Muscle of leg (tissue), 3 donors: ENCODE measurements at regions not wholly inside any gene's neighbourhood (a gene's known extent, or its start where the extent isn't known, plus 50 kb on each side); places are given as distances from the start of the nearest gene placed in this dataset.
"Not testable (repeated sequence)": the region's sequence is repeated elsewhere in the genome, so short reads cannot be mapped to it uniquely, and the experiment has no call there.

ENCODE experiments used
- DNase-seq: peaks from one replicate; pipeline ENCODE4 v3.0.0; 2013
- H3K27ac ChIP-seq: one replicate; pipeline ENCODE4 v1.5.1; 2013; ENCODE audit warnings: mild to moderate bottlenecking, low read length, control low read depth
- H3K27me3 ChIP-seq: one replicate; pipeline ENCODE4 v1.6.1; 2013; ENCODE audit warnings: low read length; ENCODE audit not compliant: control insufficient read depth, insufficient read depth
- H3K36me3 ChIP-seq: one replicate; pipeline ENCODE4 v1.6.1; 2013; ENCODE audit warnings: low read length; ENCODE audit not compliant: control insufficient read depth, insufficient read depth
- H3K4me1 ChIP-seq: one replicate; pipeline ENCODE4 v1.6.1; 2013; ENCODE audit warnings: low read length; ENCODE audit not compliant: control insufficient read depth, insufficient read depth
- H3K4me3 ChIP-seq: one replicate; pipeline ENCODE4 v1.5.1; 2013; ENCODE audit warnings: low read length, control low read depth
- H3K9me3 ChIP-seq: replicated peaks from 2 replicates; pipeline ENCODE4 v1.6.1; 2013; ENCODE audit warnings: low read depth, low read length; ENCODE audit not compliant: control insufficient read depth
- WGBS: methylation state at CpG from one replicate; pipeline ENCODE4 v1.1.5; 2013; ENCODE audit warnings: missing lambda C conversion rate; ENCODE audit not compliant: insufficient coverage; 5-methylcytosine and 5-hydroxymethylcytosine counted together

- WGBS = no CpG with 5 or more reads among the region's 1 CpG
- Histone ChIP-seq H3K4me1 (no peaks in the 10 kb centered on the region), H3K36me3 (no peaks in the 10 kb centered on the region), H3K27me3 (no peaks in the 10 kb centered on the region), H3K4me3 (no peak overlapping the region), H3K27ac (no peak overlapping the region), H3K9me3 (no peaks in the 10 kb centered on the region)
- DNase-seq = no peak
Observed at GRCh38 chr2:22403748-22404147, 981.2 kb upstream of the KLHL29 start.

DNA sequence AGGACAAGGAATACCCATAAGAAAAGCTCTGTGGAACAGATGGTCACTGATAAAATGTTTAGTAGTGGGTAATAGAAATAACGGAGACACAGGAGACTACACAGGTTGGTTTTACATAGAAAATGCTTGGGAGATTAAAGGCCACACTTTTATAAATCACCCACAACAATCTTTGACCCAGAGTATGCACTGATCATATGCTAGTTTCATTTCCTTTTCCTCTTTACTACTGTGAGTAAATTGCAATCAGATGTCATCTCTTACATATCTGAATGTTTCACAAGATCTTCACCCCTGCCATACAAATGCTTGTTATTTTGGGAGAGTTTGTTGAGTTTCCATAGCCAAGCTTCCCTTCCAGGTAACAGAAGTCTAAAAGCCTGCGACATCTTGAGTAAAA lies 978.4 kb upstream of the KLHL29 start:
- no CpG with 5 or more reads among the region's 2 CpGs for WGBS
- no peaks in the 10 kb centered on the region for H3K36me3 ChIP-seq

GRCh38 chr2:22420076-22420475 lies 964.9 kb upstream of the KLHL29 start:
- no peaks in the 10 kb centered on the region for H3K4me1 ChIP-seq
- no peak overlapping the region for H3K4me3 ChIP-seq
- DNase-seq = no peak
- H3K27ac ChIP-seq = no peak overlapping the region
- H3K27me3 ChIP-seq = no peaks in the 10 kb centered on the region
- peaks cover 7% of the 10 kb centered on the region for H3K9me3 ChIP-seq
- no peaks in the 10 kb centered on the region for H3K36me3 ChIP-seq

More for the DNA sequence above, 978.4 kb upstream of the KLHL29 start:
- H3K9me3 ChIP-seq = no peaks in the 10 kb centered on the region
- no peak overlapping the region for H3K4me3 ChIP-seq
- H3K4me1 ChIP-seq = no peaks in the 10 kb centered on the region
- no peaks in the 10 kb centered on the region for H3K27me3 ChIP-seq
- H3K27ac ChIP-seq = no peak overlapping the region
- DNase-seq = no peak

GRCh38 chr2:22442051-22442450 lies 942.9 kb upstream of the KLHL29 start:
- Histone ChIP-seq H3K27ac (no peak overlapping the region), H3K9me3 (no peaks in the 10 kb centered on the region), H3K4me3 (no peak overlapping the region), H3K36me3 (no peaks in the 10 kb centered on the region), H3K4me1 (no peaks in the 10 kb centered on the region), H3K27me3 (no peaks in the 10 kb centered on the region)
- no CpG with 5 or more reads among the region's 1 CpG for WGBS
- DNase-seq = peak; percentile 29

DNA sequence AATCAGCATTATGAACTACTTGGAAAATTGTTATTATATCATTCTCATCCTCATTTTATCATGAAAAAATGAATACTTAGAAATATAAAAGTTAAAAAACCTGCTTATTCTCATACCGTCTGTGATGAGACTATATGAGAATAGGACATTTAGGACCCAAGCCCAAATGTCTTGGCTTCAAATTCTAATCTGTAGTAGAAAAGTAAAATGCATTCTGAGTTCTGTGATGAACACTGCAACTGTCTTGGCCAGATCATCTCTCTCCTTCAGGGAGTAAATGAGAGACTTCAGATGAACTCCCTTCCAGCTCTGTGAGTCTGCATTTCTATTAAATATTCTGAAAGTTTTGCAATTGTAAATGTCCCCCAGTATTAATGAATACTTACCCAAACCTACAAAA lies 940.7 kb upstream of the KLHL29 start:
- Histone ChIP-seq H3K27ac (no peak overlapping the region), H3K27me3 (no peaks in the 10 kb centered on the region), H3K9me3 (no peaks in the 10 kb centered on the region), H3K4me3 (no peak overlapping the region), H3K36me3 (no peaks in the 10 kb centered on the region), H3K4me1 (no peaks in the 10 kb centered on the region)
- DNase-seq = peak; percentile 76
- WGBS = no CpG with 5 or more reads among the region's 1 CpG

GRCh38 chr2:22449696-22450095 lies 935.3 kb upstream of the KLHL29 start:
- WGBS = 73% methylated on average over 3 of the region's 5 CpGs
- no peak overlapping the region for H3K27ac ChIP-seq

DNA sequence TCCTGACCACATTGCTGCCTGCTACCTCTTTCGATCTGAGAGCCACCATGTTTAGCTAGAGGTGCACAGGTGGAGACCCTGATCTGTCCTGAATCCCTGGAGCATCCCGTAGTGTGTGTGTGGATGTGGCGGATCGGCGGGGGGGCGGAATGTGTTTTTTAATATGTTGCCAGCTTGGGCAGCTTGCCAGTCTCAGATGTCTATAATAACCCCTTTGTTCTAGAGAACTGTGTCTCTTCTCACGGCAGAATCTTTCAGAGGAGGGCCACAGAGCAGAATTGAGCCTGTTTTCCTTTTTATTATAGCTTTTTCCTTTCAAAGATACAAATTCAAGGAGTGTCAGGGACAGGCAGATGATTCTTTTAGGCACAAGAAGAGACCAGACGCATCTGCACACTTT lies 934.1 kb upstream of the KLHL29 start:
- Histone ChIP-seq H3K4me1 (no peaks in the 10 kb centered on the region), H3K36me3 (no peaks in the 10 kb centered on the region), H3K9me3 (no peaks in the 10 kb centered on the region), H3K4me3 (no peak overlapping the region), H3K27ac (no peak overlapping the region), H3K27me3 (no peaks in the 10 kb centered on the region)
- WGBS = 100% methylated on average over 1 of the region's 8 CpGs
- DNase-seq = no peak

More at GRCh38 chr2:22449696-22450095, 935.3 kb upstream of the KLHL29 start:
- no peaks in the 10 kb centered on the region for H3K4me1 ChIP-seq
- H3K27me3 ChIP-seq = no peaks in the 10 kb centered on the region
- no peak overlapping the region for H3K4me3 ChIP-seq
- H3K36me3 ChIP-seq = no peaks in the 10 kb centered on the region
- H3K9me3 ChIP-seq = no peaks in the 10 kb centered on the region
- no peak for DNase-seq

- H3K9me3 ChIP-seq = no peaks in the 10 kb centered on the region
- DNase-seq = peak; percentile 91
- H3K36me3 ChIP-seq = no peaks in the 10 kb centered on the region
- no peaks in the 10 kb centered on the region for H3K4me1 ChIP-seq
- H3K4me3 ChIP-seq = no peak overlapping the region
- 17% methylated on average over 1 of the region's 2 CpGs for WGBS
- H3K27me3 ChIP-seq = no peaks in the 10 kb centered on the region
- H3K27ac ChIP-seq = no peak overlapping the region
Observed at GRCh38 chr2:22454826-22455485, 930.0 kb upstream of the KLHL29 start.

GRCh38 chr2:22458440-22458839 lies 926.5 kb upstream of the KLHL29 start:
- Histone ChIP-seq H3K4me1 (no peaks in the 10 kb centered on the region), H3K27me3 (no peaks in the 10 kb centered on the region), H3K9me3 (no peaks in the 10 kb centered on the region), H3K36me3 (no peaks in the 10 kb centered on the region), H3K4me3 (no peak overlapping the region), H3K27ac (no peak overlapping the region)
- DNase-seq = no peak
- WGBS = no CpG with 5 or more reads among the region's 1 CpG

DNA sequence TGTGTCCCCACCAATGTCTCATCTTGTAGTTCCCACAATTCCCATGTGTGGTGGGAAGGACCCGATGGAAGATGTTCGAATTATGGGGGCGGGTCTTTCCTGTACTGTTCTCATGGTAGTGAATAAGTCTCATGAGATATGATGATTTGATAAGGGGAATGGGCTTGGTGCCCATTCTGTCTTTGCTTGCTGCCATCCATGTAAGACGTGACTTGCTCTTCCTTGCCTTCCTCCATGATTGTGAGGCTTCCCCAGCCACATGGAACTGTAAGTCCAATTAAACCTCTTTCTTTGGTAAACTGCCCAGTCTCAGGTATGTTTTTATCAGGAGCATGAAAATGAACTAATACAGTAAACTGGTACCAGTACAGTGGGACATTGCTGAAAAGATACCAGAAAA lies 909.9 kb upstream of the KLHL29 start:
- WGBS = no CpG with 5 or more reads among the region's 4 CpGs
- H3K36me3 ChIP-seq, H3K4me1 ChIP-seq, DNase-seq, H3K27ac ChIP-seq, H3K27me3 ChIP-seq, H3K9me3 ChIP-seq, H3K4me3 ChIP-seq: not testable (repeated sequence)

- no peak for DNase-seq
- Histone ChIP-seq H3K27me3 (no peaks in the 10 kb centered on the region), H3K4me3 (no peak overlapping the region), H3K9me3 (no peaks in the 10 kb centered on the region), H3K27ac (no peak overlapping the region), H3K4me1 (peaks cover 5% of the 10 kb centered on the region), H3K36me3 (no peaks in the 10 kb centered on the region)
- WGBS = no CpG with 5 or more reads among the region's 3 CpGs
Observed at GRCh38 chr2:22478329-22478728, 906.6 kb upstream of the KLHL29 start.
